ENCODE measurements at regions not wholly inside any gene's neighbourhood (a gene's known extent, or its start where the extent isn't known, plus 50 kb on each side); places are given as distances from the start of the nearest gene placed in this dataset.
A peak's percentile ranks its signal among the peaks of the same experiment; 100 is the strongest.

DNA sequence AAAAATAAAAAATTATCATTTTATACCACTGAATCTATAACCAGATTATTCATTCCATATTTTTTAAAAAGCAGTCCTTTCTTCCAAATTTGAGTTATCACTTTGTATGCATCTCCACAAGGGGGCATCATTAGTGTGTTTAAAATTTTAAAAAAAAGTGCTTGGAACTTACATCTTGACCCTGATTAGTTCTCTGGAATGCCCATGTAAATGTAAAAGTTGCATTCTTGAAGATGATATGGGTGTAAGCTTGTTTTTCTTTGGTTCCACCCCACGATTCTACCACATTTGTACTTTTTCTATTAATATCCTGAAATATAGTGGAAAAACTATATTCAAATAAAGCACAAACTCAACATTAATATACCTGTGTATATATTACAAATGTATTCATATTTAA lies 144.9 kb downstream of the ELAPOR2 start:
- peak; percentile 49 for DNase-seq (ENCODE audit: low read depth)
- no peak overlapping the region for H3K4me3 ChIP-seq (ENCODE audit: low read depth, low read length)
- TF ChIP-seq, protein P1, sequence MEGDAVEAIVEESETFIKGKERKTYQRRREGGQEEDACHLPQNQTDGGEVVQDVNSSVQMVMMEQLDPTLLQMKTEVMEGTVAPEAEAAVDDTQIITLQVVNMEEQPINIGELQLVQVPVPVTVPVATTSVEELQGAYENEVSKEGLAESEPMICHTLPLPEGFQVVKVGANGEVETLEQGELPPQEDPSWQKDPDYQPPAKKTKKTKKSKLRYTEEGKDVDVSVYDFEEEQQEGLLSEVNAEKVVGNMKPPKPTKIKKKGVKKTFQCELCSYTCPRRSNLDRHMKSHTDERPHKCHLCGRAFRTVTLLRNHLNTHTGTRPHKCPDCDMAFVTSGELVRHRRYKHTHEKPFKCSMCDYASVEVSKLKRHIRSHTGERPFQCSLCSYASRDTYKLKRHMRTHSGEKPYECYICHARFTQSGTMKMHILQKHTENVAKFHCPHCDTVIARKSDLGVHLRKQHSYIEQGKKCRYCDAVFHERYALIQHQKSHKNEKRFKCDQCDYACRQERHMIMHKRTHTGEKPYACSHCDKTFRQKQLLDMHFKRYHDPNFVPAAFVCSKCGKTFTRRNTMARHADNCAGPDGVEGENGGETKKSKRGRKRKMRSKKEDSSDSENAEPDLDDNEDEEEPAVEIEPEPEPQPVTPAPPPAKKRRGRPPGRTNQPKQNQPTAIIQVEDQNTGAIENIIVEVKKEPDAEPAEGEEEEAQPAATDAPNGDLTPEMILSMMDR (IDR thresholded peaks at IDR 0.05; ENCODE audit: insufficient read depth, low read length): peak; percentile 60
